ENCODE measurements at regions not wholly inside any gene's neighbourhood (a gene's known extent, or its start where the extent isn't known, plus 50 kb on each side); places are given as distances from the start of the nearest gene placed in this dataset.
"Not testable (repeated sequence)": the region's sequence is repeated elsewhere in the genome, so short reads cannot be mapped to it uniquely, and the experiment has no call there.

- DNase-seq, result no peak
Measured at GRCh38 chr2:230593765-230594164, 118.9 kb upstream of the CAB39 start.

- DNase-seq, result no peak
Measured at GRCh38 chr2:230594286-230594840, 118.3 kb upstream of the CAB39 start.

- DNase-seq, result no peak
Measured at GRCh38 chr2:230599853-230600252, 112.8 kb upstream of the CAB39 start.

GRCh38 chr2:230600285-230600684 is 112.4 kb upstream of the CAB39 start:
- DNase-seq, result no peak

DNA sequence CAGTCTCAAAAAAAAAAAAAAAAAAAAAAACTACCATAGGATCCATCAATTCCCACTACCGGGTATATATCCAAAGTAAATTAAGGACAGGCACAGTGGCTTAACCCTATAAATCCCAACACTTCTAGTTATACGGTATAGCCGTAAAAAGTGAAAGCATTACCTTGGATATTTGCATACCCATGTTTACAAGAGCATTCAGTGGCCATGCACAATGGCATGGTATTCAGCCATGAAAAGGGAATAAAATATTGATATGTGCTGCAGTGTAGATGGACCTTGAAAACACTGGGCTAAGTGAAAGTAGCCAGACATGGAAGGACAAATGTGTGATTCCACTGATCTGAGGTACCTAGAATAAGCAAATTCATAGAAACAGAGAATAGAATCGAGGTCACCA is 111.8 kb upstream of the CAB39 start:
- DNase-seq, result no peak

GRCh38 chr2:230601510-230601909 is 111.1 kb upstream of the CAB39 start:
- no peak for DNase-seq

DNA sequence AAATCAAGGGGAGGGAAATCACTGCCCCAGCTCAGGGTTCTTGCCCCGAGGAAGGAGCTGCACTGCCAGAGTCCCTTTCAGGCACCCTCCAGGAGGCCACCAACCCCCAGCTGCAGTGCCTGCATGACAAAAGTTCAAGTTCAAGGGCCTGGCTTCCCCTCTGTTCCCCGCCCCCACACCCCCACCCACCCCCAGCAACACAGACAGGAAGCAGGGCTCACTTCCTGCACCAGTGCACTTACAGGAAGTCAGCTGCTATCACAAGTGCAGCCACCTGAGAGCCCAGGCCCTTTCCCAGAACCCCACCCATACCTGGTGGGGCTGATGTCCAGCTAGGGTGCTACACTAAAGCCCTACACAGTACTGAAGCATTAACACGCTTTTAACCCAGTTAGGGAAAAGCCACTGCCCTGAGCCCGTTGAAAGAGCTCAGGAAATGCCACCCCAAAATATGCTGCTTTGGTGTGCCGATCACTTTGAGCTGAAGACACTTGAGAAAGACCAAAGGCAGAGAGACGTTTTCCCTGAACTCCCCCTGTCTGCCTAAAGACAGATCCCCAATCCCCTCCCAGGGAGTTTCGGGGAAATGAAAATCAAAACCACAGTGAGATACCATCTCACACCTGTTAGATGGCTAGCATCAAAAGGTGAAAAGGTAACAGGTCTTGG is 109.9 kb upstream of the CAB39 start:
- no peak for DNase-seq

- DNase-seq, result not testable (repeated sequence)
Measured at GRCh38 chr2:230603317-230603716, 109.3 kb upstream of the CAB39 start.

DNA sequence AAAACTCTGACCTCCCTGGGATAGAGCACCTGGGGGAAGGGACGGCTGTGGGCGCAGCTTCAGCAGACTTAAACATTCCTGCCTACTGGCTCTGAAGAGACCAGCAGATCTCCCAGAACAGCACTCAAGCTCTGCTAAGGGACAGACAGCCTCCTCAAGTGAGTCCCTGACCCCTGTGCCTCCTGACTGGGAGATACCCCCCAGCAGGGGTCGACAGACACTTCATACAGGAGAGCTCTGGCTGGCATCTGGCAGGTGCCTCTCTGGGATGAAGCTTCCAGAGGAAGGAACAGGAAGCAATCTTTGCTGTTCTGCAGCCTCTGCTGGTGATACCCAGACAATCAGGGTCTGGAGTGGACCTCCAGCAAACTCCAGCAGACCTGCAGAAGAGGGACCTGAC is 108.5 kb upstream of the CAB39 start:
- not testable (repeated sequence) for DNase-seq

GRCh38 chr2:230614040-230614439 is 98.6 kb upstream of the CAB39 start:
- no peak for DNase-seq

GRCh38 chr2:230614913-230615332 is 97.7 kb upstream of the CAB39 start:
- no peak for DNase-seq

- not testable (repeated sequence) for DNase-seq
Measured at GRCh38 chr2:230617256-230617706, 95.4 kb upstream of the CAB39 start.

DNA sequence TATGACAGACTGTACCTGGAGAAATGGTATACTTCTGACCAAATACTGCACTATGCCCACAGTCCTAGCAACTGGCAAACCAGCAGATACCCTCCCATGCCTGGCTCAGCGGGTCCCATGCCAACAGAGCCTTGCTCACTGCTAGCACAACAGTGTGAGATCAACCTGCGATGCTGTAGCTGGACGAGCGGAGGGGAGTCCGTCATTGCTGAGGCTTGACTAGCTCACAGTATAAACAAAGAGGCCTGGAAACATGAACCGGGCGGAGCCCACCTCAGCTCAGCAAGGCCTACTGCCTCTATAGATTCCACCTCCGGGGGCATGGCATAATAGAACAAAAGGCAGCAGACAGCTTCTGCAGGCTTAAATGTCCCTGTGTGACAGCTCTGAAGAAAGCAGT is 93.2 kb upstream of the CAB39 start:
- no peak for DNase-seq

DNA sequence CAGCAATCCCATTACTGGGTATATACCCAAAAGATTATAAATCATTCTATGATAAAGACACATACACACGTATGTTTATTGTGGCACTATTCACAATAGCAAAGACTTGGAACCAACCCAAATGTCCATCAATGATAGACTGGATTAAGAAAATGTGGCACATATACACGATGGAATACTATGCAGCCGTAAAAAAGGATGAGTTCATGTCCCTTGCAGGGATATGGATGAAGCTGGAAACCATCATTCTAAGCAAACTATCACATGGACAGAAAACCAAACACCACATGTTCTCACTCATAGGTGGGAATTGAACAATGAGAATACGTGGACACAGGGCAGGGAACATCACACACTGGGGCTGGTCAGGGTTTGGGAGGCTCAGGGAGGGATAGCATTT is 87.4 kb upstream of the CAB39 start:
- not testable (repeated sequence) for DNase-seq

DNA sequence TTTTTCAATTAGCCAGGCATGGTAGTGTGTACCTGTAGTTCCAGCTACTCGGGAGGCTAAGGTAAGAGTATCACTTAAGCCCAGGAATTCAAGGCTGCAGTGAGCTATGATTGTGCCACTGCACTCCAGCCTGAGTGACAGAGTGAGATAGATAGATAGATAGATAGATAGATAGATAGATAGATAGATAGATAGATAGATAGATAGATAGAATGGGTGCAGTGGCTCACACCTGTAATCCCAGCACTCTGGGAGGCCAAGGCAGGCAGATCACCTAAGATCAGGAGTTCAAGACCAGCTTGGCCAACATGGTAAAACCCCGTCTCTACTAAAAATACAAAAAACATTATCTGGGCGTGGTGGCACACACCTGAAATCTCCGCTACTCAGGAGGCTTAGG is 85.6 kb upstream of the CAB39 start:
- DNase-seq, result not testable (repeated sequence)

DNA sequence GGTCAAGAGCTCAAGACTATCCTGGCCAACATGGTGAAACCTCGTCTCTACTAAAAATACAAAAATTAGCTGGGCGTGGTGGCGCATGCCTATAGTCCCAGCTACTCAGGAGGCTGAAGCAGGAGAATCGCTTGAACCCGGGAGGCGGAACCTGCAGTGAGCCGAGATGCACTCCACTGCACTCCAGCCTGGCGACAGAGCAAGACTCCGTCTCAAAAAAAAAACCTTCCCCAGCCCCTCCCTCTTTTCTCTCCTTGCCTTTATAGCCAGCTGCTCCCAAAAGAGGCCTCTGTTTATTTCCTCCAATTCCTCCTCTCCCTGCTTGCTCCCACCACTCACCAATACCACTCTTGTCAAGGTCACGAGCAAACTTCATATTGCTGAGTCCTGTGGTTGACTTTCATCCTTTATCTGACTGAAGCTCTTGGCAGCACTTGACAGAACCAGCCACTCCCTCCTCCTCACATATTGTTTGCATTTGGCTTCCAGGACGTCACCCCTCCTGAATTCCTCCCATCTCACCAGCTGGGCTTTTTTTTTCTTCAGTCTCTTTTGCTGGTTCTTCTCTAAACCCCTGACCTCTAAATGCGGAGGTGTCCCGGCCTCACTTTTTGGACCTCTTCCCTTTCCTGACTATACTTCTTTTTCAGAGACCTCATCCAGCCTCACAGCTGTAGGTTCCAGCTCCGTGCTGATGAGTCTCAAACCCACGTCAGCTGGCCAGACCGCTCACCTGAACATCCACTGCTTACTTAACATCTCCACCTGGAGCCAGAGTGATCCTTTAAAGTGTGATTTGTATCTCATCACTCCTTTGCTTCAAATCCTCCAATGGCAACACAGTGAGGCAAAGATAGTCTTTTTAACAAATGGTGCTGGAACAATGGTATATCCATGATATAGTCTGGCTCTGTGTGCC is 84.6 kb upstream of the CAB39 start:
- no peak for DNase-seq

DNA sequence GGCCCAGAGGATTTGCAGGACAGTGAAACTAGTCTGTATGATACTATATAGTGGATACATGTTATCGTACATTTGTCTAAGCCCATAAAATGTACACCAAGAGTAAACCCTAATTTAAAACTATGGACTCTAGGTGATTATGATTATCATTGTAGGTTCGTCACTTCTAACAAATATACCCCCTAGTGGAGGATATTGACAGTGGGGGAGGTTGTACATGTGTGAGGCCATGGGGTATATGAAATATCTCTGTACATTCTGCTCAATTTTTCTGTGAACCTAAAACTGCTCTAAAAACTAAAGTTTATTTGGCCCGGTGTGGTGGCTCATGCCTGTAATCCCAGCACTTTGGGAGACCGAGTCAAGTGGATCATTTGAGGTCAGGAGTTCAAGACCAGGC is 81.2 kb upstream of the CAB39 start:
- DNase-seq, result no peak

GRCh38 chr2:230634146-230634545 is 78.5 kb upstream of the CAB39 start:
- DNase-seq, result no peak

DNA sequence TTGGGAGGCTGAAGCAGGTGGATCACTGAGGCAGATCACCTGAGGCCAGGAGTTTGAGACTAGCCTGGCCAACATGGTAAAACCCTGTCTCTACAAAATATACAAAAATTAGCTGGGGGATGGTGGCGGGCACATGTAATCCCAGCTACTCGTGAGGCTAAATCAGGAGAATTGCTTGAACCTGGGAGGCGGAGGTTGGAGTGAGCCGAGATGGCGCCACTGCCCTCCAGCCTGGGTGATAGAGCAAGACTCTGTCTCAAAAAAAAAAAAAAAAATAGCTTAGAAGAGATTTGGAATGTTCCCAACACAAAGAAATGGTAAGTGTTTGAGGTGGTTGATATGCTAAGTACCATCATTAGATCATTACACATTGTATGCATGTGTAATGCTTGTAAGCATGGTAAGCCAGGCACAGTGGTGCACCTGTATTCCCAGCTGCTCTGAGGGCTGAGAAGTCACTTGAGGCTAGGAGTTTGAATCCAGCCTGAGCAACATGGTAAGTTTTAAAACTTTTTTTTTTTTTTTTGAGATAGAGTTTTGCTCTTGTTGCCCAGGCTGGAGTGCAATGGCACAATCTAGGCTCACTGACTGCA is 77.8 kb upstream of the CAB39 start:
- not testable (repeated sequence) for DNase-seq

DNA sequence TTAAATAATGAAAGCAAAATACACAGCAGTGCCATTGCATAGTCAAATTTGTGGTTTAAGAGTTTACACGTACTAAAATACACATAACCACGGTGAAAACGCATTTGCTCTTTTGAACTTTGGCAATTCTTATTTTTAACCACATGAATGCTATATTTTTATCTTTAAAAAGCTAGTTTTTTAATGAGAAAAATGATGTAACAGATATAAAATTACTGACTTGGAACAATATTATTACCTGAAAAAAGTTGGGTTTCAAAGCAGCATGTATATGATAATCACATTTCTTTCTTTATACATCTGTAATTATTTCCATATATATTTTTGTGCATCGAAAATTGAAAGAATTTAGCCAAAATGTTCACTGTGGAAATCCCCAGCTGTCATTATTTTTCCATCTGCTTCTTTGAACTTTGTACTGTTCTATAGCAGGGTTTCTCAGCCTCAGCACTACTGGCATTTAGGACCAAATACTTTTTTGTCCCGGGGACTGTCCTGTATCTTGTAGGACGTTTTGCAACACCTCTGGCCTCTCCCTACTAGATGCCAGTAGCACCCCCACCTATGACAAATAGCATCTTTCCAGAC is 75.9 kb upstream of the CAB39 start:
- no peak for DNase-seq

GRCh38 chr2:230637486-230637885 is 75.2 kb upstream of the CAB39 start:
- DNase-seq, result not testable (repeated sequence)

GRCh38 chr2:230640540-230641011 is 72.1 kb upstream of the CAB39 start:
- DNase-seq, result no peak

DNA sequence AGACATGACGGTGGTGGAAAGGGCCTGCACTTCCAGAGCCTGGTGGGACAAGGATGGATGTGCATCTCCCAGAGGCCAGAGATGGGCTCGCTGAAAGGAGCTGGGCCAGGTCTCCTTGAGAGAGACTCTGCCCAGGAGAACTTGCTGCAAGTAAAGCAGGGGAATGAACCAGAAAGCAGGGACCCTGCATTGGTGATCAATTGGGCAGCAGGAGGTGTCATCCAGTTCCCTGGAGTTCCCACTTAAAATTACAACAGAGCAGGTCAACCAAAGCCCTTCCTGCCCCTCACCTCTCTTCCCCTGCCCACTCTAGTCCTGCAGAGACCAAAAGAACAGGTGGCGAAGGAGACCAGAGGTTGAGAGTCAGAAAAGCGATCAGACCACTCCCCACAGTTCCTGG is 69.7 kb upstream of the CAB39 start:
- DNase-seq, result no peak
